Chondrocyte (in vitro differentiated cells): ENCODE measurements at regions not wholly inside any gene's neighbourhood (a gene's known extent, or its start where the extent isn't known, plus 50 kb on each side); places are given as distances from the start of the nearest gene placed in this dataset.
"Not testable (repeated sequence)": the region's sequence is repeated elsewhere in the genome, so short reads cannot be mapped to it uniquely, and the experiment has no call there.

Source experiments
- DNase-seq: peaks from one replicate; pipeline ENCODE4 v3.0.0; 2021; ENCODE audit warnings: mixed read lengths, low spot score
- H3K27ac Mint-ChIP-seq: one replicate; pipeline ENCODE4 v1.8.0; 2021; ENCODE audit warnings: mild to moderate bottlenecking, moderate library complexity, mixed read lengths; ENCODE audit not compliant: unreplicated experiment
- H3K27me3 Mint-ChIP-seq: 2 replicates; pipeline ENCODE4 v1.8.0; 2021; ENCODE audit warnings: low read depth, mixed read lengths
- H3K36me3 Mint-ChIP-seq: 2 replicates; pipeline ENCODE4 v1.8.0; 2021; ENCODE audit warnings: low read depth, mixed read lengths
- H3K4me1 Mint-ChIP-seq: 2 replicates; pipeline ENCODE4 v1.8.0; 2021; ENCODE audit warnings: low read depth, mild to moderate bottlenecking, mixed read lengths
- H3K4me3 Mint-ChIP-seq: one replicate; pipeline ENCODE4 v1.8.0; 2021; ENCODE audit warnings: mild to moderate bottlenecking, moderate library complexity, mixed read lengths; ENCODE audit not compliant: unreplicated experiment
- H3K9me3 Mint-ChIP-seq: 2 replicates; pipeline ENCODE4 v1.8.0; 2021; ENCODE audit warnings: low read depth, mixed read lengths
- CTCF ChIP-seq: fragments of 200-600 bp; sonication (generic); IDR thresholded peaks from 2 replicates; pipeline ENCODE4 v1.5.0; 2021; ENCODE audit warnings: antibody characterized with exemption, mild to moderate bottlenecking, moderate library complexity

- no peak for TF ChIP-seq CTCF
- Mint-ChIP-seq H3K27ac (no peak overlapping the region), H3K4me1 (peaks cover 38% of the 10 kb centered on the region), H3K4me3 (no peak overlapping the region), H3K9me3 (no peaks in the 10 kb centered on the region), H3K36me3 (no peaks in the 10 kb centered on the region), H3K27me3 (no peaks in the 10 kb centered on the region)
- DNase-seq: peak; percentile 53
Observed at GRCh38 chr22:46030231-46030880, 53.4 kb upstream of the WNT7B start.

GRCh38 chr22:46031066-46031465 lies 54.1 kb upstream of the WNT7B start:
- H3K36me3 Mint-ChIP-seq: no peaks in the 10 kb centered on the region
- H3K27ac Mint-ChIP-seq: no peak overlapping the region
- no peaks in the 10 kb centered on the region for H3K27me3 Mint-ChIP-seq
- TF ChIP-seq CTCF: no peak
- H3K4me3 Mint-ChIP-seq: no peak overlapping the region
- H3K4me1 Mint-ChIP-seq: peaks cover 31% of the 10 kb centered on the region
- no peaks in the 10 kb centered on the region for H3K9me3 Mint-ChIP-seq
- peak; percentile 64 for DNase-seq

GRCh38 chr22:46031557-46031956 lies 54.6 kb upstream of the WNT7B start:
- Mint-ChIP-seq H3K4me3 (no peak overlapping the region), H3K36me3 (no peaks in the 10 kb centered on the region), H3K27ac (no peak overlapping the region), H3K9me3 (no peaks in the 10 kb centered on the region), H3K27me3 (no peaks in the 10 kb centered on the region), H3K4me1 (peaks cover 31% of the 10 kb centered on the region)
- TF ChIP-seq CTCF: no peak
- no peak for DNase-seq

GRCh38 chr22:46031965-46032851 lies 55.2 kb upstream of the WNT7B start:
- H3K4me1 Mint-ChIP-seq: peaks cover 32% of the 10 kb centered on the region
- H3K9me3 Mint-ChIP-seq: no peaks in the 10 kb centered on the region
- no peaks in the 10 kb centered on the region for H3K36me3 Mint-ChIP-seq
- peak; percentile 68 for DNase-seq
- TF ChIP-seq CTCF: no peak
- H3K4me3 Mint-ChIP-seq: no peak overlapping the region
- no peak overlapping the region for H3K27ac Mint-ChIP-seq
- no peaks in the 10 kb centered on the region for H3K27me3 Mint-ChIP-seq

GRCh38 chr22:46033256-46034200 lies 56.6 kb upstream of the WNT7B start:
- Mint-ChIP-seq H3K4me1 (peaks cover 26% of the 10 kb centered on the region), H3K27me3 (no peaks in the 10 kb centered on the region), H3K27ac (no peak overlapping the region), H3K4me3 (no peak overlapping the region), H3K9me3 (no peaks in the 10 kb centered on the region), H3K36me3 (no peaks in the 10 kb centered on the region)
- TF ChIP-seq CTCF: no peak
- no peak for DNase-seq

GRCh38 chr22:46034480-46034879 lies 57.5 kb upstream of the WNT7B start:
- DNase-seq, H3K27me3 Mint-ChIP-seq, H3K27ac Mint-ChIP-seq, H3K9me3 Mint-ChIP-seq, H3K36me3 Mint-ChIP-seq: not testable (repeated sequence)
- H3K4me1 Mint-ChIP-seq: peaks cover 26% of the 10 kb centered on the region
- H3K4me3 Mint-ChIP-seq: peak overlapping the region; percentile 68
